Activated naive CD4-positive, alpha-beta T cell treated with anti-CD3 and anti-CD28 coated beads for 36 hours (primary cell): ENCODE measurements at regions not wholly inside any gene's neighbourhood (a gene's known extent, or its start where the extent isn't known, plus 50 kb on each side); places are given as distances from the start of the nearest gene placed in this dataset.

Experiments used
- CTCF ChIA-PET: fragments of 350-600 bp; sonication (Branson Sonifier 250); formaldehyde crosslinking; loops from one replicate; lab custom pipeline; 2021; ENCODE audit warnings: antibody characterized with exemption; lab: Charles Lee
- DNase-seq: peaks from one replicate; pipeline ENCODE4 v3.0.0-alpha.2; 2020
- H3K27ac Mint-ChIP-seq: one replicate; pipeline ENCODE4 v1.8.0; 2021; ENCODE audit warnings: mild to moderate bottlenecking, mixed read lengths
- H3K27me3 Mint-ChIP-seq: one replicate; pipeline ENCODE4 v1.8.0; 2021; ENCODE audit warnings: low read depth, mixed read lengths
- H3K36me3 Mint-ChIP-seq: one replicate; pipeline ENCODE4 v1.8.0; 2021; ENCODE audit warnings: low read depth, mixed read lengths
- H3K4me1 Mint-ChIP-seq: one replicate; pipeline ENCODE4 v1.8.0; 2021; ENCODE audit warnings: low read depth, mixed read lengths
- H3K4me3 Mint-ChIP-seq: one replicate; pipeline ENCODE4 v1.8.0; 2021; ENCODE audit warnings: mild to moderate bottlenecking, moderate library complexity, mixed read lengths
- H3K9me3 Mint-ChIP-seq: one replicate; pipeline ENCODE4 v1.8.0; 2021; ENCODE audit warnings: mixed read lengths
- intact Hi-C: fragments of 100-400 bp; cut with micrococcal nuclease; formaldehyde crosslinking; loops from one replicate; pipeline ENCODE4 v1.15.1; 2023

DNA sequence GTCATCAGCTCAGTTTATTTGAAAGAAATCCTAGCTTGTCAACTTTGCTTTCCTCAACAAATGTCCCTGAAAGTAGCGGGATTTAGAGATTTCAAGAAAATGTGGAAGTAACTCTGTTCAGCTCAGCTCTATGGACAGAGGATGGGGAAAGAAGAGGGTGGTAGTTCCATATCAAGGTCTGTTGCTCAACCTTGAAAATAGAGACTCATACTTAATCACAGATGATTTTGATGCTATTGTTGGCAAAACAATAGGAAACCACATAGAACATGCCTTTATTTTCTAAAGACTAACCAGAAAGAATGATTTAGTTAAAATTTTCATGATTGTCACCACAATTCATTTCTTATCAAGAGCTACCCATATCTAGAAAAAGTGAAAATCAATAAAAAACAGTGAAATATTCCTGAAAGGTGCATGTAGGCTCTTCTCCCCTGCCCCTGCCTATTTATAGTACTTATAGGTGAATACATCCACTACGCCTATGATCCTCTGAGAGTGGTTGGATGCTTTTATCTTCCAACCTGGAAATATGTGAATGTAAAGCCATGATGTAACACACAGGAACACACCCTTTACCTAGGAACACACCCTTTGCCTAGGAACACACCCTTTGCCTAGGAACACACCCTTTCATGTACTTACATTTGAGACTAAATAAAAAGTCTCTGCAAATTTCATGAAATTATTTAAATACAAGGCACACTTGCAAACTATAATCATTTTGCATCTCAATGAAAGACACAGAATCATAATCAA, 65.8 kb downstream of the ETAA1 start:
- Mint-ChIP-seq H3K27me3 (peaks cover 10% of the 10 kb centered on the region), H3K4me3 (no peak overlapping the region), H3K27ac (no peak overlapping the region), H3K36me3 (no peaks in the 10 kb centered on the region), H3K4me1 (no peaks in the 10 kb centered on the region), H3K9me3 (no peaks in the 10 kb centered on the region)
- no peak for DNase-seq
- CTCF ChIA-PET = interaction anchor here (1.5 kb wide), 1 partner anchor 12 kb away, joined by 4 read pairs; no protein-coding TSS in a partner anchor
- intact Hi-C loops = no loop called here

DNA sequence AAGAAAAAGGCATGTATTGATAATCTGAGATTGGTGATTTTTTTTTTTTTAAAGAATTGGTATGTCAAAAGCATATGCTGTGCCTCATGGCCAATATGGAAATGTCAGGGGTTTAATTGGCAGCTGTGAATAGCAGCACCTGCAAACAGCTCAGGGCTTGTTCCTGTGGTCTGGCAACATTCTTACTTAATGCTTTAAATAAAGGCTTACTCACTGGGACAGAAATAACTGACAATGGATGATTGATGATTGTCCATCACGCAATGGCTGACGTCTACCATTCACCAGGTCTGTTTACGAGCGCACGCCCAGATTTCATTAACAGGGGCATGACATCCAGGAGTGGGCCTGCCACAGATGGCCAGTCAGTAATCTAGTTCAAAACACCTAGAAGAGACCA, 66.7 kb downstream of the ETAA1 start:
- no peak overlapping the region for H3K4me3 Mint-ChIP-seq
- CTCF ChIA-PET = no interaction called here
- H3K36me3 Mint-ChIP-seq = no peaks in the 10 kb centered on the region
- peaks cover 8% of the 10 kb centered on the region for H3K27me3 Mint-ChIP-seq
- H3K9me3 Mint-ChIP-seq = no peaks in the 10 kb centered on the region
- no peak for DNase-seq
- intact Hi-C loops = no loop called here
- H3K4me1 Mint-ChIP-seq = no peaks in the 10 kb centered on the region
- no peak overlapping the region for H3K27ac Mint-ChIP-seq

DNA sequence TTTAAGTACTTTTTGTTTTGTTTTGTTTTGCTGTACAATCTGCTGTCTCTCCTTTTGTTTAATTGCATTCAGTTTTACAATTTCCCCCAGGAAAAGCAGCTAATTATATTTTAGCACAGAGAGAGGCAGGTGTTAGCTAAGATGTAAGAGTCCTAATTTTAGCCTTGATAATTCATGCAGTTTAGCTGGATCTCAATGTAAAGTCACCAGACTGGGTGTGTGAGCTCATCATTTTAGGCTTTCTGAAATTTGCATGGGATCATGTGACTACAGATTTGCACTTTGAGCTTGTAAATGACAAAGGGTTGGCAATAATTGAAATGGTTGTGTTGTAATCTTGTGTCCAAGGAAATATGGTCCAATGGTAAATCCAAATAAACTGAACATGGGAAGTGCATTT, 68.5 kb downstream of the ETAA1 start:
- no peaks in the 10 kb centered on the region for H3K4me1 Mint-ChIP-seq

DNA sequence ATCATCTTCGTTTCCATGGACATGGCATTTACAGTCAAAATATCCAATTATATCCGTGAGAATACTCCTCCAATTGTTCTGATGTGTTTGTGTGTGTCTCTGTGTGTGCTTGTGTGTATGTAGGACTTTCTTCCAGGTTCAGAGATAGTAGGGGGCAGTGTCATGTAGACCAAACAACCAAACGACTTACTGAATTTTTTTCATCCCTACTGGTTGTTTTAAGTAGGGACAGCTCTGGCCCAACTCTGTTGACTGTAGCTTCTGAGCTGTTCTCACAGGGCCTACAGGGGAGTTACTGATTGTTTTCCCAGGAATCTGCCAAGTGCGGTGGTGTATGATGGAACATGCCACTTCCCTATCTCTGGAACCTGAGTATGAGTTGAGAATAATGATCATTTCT, 69.6 kb downstream of the ETAA1 start:
- no peaks in the 10 kb centered on the region for H3K4me1 Mint-ChIP-seq
- DNase-seq = no peak
- no peaks in the 10 kb centered on the region for H3K9me3 Mint-ChIP-seq
- intact Hi-C loops = no loop called here
- no peak overlapping the region for H3K4me3 Mint-ChIP-seq
- H3K27ac Mint-ChIP-seq = no peak overlapping the region
- H3K36me3 Mint-ChIP-seq = no peaks in the 10 kb centered on the region
- CTCF ChIA-PET = no interaction called here
- H3K27me3 Mint-ChIP-seq = peaks cover 8% of the 10 kb centered on the region

More for the DNA sequence above, 68.5 kb downstream of the ETAA1 start:
- intact Hi-C loops = no loop called here
- H3K27ac Mint-ChIP-seq = no peak overlapping the region
- no peak overlapping the region for H3K4me3 Mint-ChIP-seq
- H3K27me3 Mint-ChIP-seq = peaks cover 8% of the 10 kb centered on the region
- H3K36me3 Mint-ChIP-seq = no peaks in the 10 kb centered on the region
- DNase-seq = no peak
- H3K9me3 Mint-ChIP-seq = no peaks in the 10 kb centered on the region
- CTCF ChIA-PET = no interaction called here

- H3K4me1 Mint-ChIP-seq = no peaks in the 10 kb centered on the region
- no peaks in the 10 kb centered on the region for H3K36me3 Mint-ChIP-seq
These were observed 74.5 kb downstream of the ETAA1 start for GRCh38 chr2:67471681-67472080.

DNA sequence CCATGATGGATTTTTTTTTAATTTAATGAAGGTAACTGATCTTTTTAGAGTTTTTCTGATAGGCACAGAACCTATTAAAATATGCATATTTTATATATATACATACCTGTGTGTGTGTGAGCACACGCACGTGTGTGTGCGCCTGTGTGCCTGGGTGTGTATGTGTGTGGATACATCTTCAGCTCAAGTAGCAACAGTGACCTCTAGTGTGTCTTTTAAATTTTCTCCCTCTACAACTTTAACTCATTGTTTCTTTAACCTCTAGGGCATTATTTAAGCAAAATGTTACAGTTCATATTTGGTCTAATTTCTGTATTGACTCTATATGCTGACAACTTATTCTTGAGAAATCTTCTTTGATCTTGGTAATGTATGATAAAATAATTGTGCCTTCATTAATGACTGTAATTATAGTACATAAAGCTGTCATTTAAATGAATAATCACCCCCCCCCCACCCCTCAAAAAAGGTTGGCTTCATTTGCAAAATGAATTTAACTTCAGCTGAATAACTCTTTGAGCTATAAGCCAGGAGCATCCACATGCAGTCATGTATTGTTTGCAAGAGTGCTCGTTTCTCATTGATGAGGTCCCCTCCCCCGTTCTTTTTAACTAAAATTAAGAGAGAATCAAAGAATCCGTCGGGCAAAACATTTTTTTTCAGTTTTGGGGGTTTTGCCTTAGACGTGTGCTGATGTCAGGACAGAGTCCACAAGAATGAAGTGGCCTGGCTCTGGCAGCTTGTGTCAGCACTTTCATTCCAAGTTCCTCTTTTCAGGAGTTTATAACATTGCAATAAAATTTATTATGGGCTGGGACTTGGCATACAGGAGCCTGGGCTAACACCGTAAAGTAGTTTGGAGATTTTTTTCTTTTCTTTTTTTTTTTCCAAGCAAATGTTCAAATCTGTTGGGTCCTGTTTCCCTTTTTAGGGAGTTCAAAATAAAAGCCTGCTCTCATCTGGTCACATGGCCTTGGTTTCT, 80.0 kb downstream of the ETAA1 start:
- no peaks in the 10 kb centered on the region for H3K4me1 Mint-ChIP-seq
- H3K4me3 Mint-ChIP-seq = no peak overlapping the region
- H3K36me3 Mint-ChIP-seq = no peaks in the 10 kb centered on the region
- H3K27ac Mint-ChIP-seq = no peak overlapping the region
- H3K9me3 Mint-ChIP-seq = no peaks in the 10 kb centered on the region
- DNase-seq = no peak
- H3K27me3 Mint-ChIP-seq = peaks cover 34% of the 10 kb centered on the region
- intact Hi-C loops = loop anchor here (5.0 to 10.0 kb wide), 2 partner anchors 368 to 1050 kb away; no protein-coding TSS in a partner anchor
- CTCF ChIA-PET = interaction anchor here (0.5 to 0.7 kb wide), 3 partner anchors 36 to 913 kb away, joined by 3 read pairs; no protein-coding TSS in a partner anchor

More at GRCh38 chr2:67471681-67472080, 74.5 kb downstream of the ETAA1 start:
- DNase-seq = no peak
- Mint-ChIP-seq H3K27ac (no peak overlapping the region), H3K9me3 (no peaks in the 10 kb centered on the region), H3K4me3 (no peak overlapping the region), H3K27me3 (peaks cover 14% of the 10 kb centered on the region)
- intact Hi-C loops = loop anchor here (10.0 kb wide), 1 partner anchor 373 kb away; no protein-coding TSS in a partner anchor
- CTCF ChIA-PET = no interaction called here

DNA sequence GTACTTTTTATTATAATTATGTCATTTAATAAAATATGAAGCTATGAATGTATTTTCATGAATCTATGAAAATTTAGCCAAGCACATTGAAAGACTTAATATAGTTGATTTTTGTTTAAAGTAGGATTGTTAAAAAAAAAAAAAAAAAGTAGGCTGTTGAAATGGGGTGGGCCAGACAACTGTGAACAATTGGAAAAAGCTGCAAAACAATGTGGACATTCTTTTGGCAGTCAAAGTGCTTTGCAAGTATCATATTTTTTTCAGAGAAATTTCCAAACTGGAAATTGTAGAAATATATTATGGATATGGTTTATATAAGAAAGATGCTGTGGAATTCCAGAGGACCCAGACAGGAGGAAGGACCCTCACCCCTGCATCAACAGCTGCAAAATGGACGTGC, 82.1 kb downstream of the ETAA1 start:
- no peak for DNase-seq
- Mint-ChIP-seq H3K36me3 (no peaks in the 10 kb centered on the region), H3K4me1 (no peaks in the 10 kb centered on the region), H3K27me3 (peaks cover 29% of the 10 kb centered on the region), H3K4me3 (no peak overlapping the region), H3K27ac (no peak overlapping the region), H3K9me3 (no peaks in the 10 kb centered on the region)
- CTCF ChIA-PET = no interaction called here
- intact Hi-C loops = loop anchor here (5.0 to 10.0 kb wide), 2 partner anchors 366 to 1052 kb away; no protein-coding TSS in a partner anchor

- H3K27ac Mint-ChIP-seq = no peak overlapping the region
- intact Hi-C loops = no loop called here
- DNase-seq = no peak
- no peak overlapping the region for H3K4me3 Mint-ChIP-seq
- CTCF ChIA-PET = no interaction called here
- H3K36me3 Mint-ChIP-seq = no peaks in the 10 kb centered on the region
- H3K4me1 Mint-ChIP-seq = no peaks in the 10 kb centered on the region
- H3K27me3 Mint-ChIP-seq = peaks cover 5% of the 10 kb centered on the region
- H3K9me3 Mint-ChIP-seq = peaks cover 4% of the 10 kb centered on the region
These were observed 88.3 kb downstream of the ETAA1 start for GRCh38 chr2:67485431-67485830.

DNA sequence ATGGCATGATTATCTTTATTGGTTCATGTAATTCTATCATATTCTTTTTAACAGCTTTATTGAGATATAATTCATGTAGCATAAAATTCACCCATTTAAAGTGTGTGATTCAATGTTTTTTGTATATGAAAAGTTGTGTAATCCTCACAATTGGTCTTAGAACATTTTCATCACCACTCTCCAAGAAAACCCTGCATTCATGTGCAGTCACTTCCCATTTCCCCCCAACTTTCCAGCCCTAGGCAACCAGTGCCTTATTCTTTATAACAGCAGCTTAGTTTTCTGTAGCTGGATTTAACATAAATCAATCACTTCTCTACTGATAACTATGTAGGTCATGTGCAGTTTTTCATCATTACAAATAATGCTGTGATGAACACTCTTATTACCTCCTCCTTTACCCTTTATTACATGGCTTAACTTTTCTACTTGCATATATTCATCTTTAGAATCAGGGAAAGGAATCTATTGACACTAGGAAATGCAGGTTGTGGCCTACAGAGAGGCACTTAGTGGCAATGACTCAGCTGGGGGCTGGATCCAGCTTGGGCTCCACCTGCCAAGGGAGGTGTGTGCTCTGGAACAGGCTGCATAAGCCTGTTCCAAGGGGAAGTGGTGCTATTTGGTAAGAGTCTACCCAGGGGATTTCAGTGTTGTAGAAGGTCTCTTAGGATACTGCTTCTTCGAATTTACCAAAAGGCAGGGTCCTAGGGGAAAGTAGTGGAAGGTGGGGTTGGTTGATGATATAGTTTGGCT, 89.1 kb downstream of the ETAA1 start:
- Mint-ChIP-seq H3K36me3 (no peaks in the 10 kb centered on the region), H3K27me3 (peaks cover 5% of the 10 kb centered on the region), H3K9me3 (peaks cover 4% of the 10 kb centered on the region), H3K4me1 (no peaks in the 10 kb centered on the region), H3K27ac (no peak overlapping the region), H3K4me3 (no peak overlapping the region)
- intact Hi-C loops = no loop called here
- no peak for DNase-seq
- CTCF ChIA-PET = no interaction called here

DNA sequence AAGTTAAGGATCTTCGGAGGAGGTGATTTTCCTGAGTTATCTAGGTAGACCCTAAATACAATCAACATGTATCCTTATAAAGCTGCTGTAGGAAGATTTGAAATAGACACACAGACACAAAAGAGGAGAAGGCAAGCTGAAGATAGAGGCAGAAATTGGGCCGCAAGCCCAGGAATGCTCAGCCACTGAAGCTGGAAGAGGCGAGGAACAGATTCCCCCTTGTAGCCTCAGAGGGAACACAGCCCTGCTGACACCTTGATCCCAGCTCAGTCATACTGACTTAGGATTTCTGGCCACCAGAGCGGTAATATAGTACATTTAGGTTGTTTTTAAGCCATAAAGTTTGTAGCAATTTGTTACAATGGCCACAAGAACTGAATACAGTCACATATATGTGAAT, 90.9 kb downstream of the ETAA1 start:
- Mint-ChIP-seq H3K27ac (no peak overlapping the region), H3K36me3 (no peaks in the 10 kb centered on the region), H3K4me3 (no peak overlapping the region), H3K4me1 (no peaks in the 10 kb centered on the region), H3K27me3 (peaks cover 2% of the 10 kb centered on the region), H3K9me3 (peaks cover 4% of the 10 kb centered on the region)
- DNase-seq = no peak
- CTCF ChIA-PET = no interaction called here
- intact Hi-C loops = no loop called here

DNA sequence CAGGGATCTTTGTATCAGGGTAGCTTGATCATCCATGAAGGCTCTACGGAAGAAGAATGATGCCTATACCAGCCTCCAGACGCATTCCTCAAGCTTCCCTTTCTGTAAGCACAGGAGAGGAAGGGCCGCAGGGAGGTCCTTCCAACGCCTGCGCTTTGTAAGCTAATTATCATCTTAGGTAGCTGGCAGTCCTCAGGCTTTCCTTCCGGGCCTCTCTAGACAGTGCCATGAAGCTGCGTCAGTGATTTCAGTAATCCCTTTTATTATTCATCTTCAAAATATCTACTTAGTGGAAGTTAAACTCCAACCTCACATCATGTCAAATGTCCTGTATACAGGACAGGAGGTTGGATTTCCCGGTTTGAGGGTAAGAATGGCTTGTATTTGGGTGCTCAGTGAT, 92.3 kb downstream of the ETAA1 start:
- Mint-ChIP-seq H3K9me3 (peaks cover 4% of the 10 kb centered on the region), H3K4me3 (no peak overlapping the region), H3K27ac (no peak overlapping the region), H3K36me3 (no peaks in the 10 kb centered on the region), H3K27me3 (peaks cover 2% of the 10 kb centered on the region), H3K4me1 (no peaks in the 10 kb centered on the region)
- CTCF ChIA-PET = interaction anchor here (0.6 kb wide), 1 partner anchor 272 kb away, joined by 3 read pairs; no protein-coding TSS in a partner anchor
- no peak for DNase-seq
- intact Hi-C loops = no loop called here

DNA sequence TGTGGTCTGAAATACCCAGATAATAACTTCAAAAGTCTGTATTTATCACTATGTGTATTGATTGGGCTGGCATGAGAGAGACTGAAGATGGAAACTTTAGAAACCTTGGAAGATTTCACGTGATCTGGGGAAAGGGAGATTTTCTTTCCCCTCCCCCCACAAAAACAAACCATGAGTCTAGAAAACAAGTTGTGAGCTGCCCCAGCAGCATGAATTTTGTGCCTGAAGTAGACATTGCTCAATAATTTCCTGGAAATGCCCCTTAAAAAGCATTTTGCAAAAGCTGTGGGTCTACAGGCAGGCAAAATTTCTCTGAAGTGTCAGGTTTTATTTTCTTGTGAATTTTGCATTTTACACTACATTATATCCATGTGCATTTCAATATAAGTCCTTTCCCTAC, 101.8 kb downstream of the ETAA1 start:
- H3K36me3 Mint-ChIP-seq = no peaks in the 10 kb centered on the region
- intact Hi-C loops = no loop called here
- no peak overlapping the region for H3K27ac Mint-ChIP-seq
- H3K9me3 Mint-ChIP-seq = no peaks in the 10 kb centered on the region
- H3K4me1 Mint-ChIP-seq = no peaks in the 10 kb centered on the region
- peaks cover 6% of the 10 kb centered on the region for H3K27me3 Mint-ChIP-seq
- no peak for DNase-seq
- CTCF ChIA-PET = no interaction called here
- H3K4me3 Mint-ChIP-seq = no peak overlapping the region
